Suprapubic skin (tissue), 4 donors: ENCODE measurements at regions not wholly inside any gene's neighbourhood (a gene's known extent, or its start where the extent isn't known, plus 50 kb on each side); places are given as distances from the start of the nearest gene placed in this dataset.

Experiments
- DNase-seq, 2 donors: peaks; one replicate each; pipeline ENCODE4 v3.0.0-alpha.2; 2019; ENCODE audit warnings: low spot score in 2 of 2
- H3K27ac ChIP-seq: fragments of 200-600 bp; sonication (generic); one replicate; pipeline ENCODE4 v1.5.1; 2019
- H3K27me3 ChIP-seq: fragments of 200-600 bp; sonication (generic); one replicate; pipeline ENCODE4 v1.5.1; 2019
- H3K36me3 ChIP-seq: fragments of 200-600 bp; sonication (generic); one replicate; pipeline ENCODE4 v1.5.1; 2019
- H3K4me1 ChIP-seq: fragments of 200-600 bp; sonication (generic); one replicate; pipeline ENCODE4 v1.5.1; 2019
- H3K4me3 ChIP-seq: fragments of 200-600 bp; sonication (generic); one replicate; pipeline ENCODE4 v1.5.1; 2019; ENCODE audit warnings: mild to moderate bottlenecking
- H3K9me3 ChIP-seq: fragments of 200-600 bp; sonication (generic); one replicate; pipeline ENCODE4 v1.5.1; 2019
- EP300 ChIP-seq: sonication (generic); formaldehyde crosslinking; IDR thresholded peaks from one replicate; pipeline ENCODE4 v1.6.1; 2017; ENCODE audit warnings: antibody characterized with exemption
- POLR2A ChIP-seq, 2 donors: fragments of 450-650 bp; IDR thresholded peaks; one replicate each; pipeline ENCODE4 v1.6.1; 2017; ENCODE audit warnings: antibody characterized with exemption in 2 of 2, mild to moderate bottlenecking in 2 of 2, moderate library complexity in 2 of 2
- POLR2AphosphoS5 ChIP-seq, 3 donors: sonication (generic); formaldehyde crosslinking; IDR thresholded peaks; one replicate each; pipeline ENCODE4 v1.6.1; 2017; ENCODE audit warnings: antibody characterized with exemption in 3 of 3
- WGBS: methylation state at CpG from one replicate; pipeline ENCODE4 v1.1.5; 2018; 5-methylcytosine and 5-hydroxymethylcytosine counted together
- TF ChIP-seq, protein P1 (sequence below), 2 donors: fragments of 200-600 bp in 1 of 2; fragments of 450-650 bp in 1 of 2; sonication (generic) in 1 of 2; IDR thresholded peaks; one replicate each; pipeline ENCODE4 v1.5.1; 2016 to 2019; ENCODE audit warnings: antibody characterized with exemption in 2 of 2, mild to moderate bottlenecking in 1 of 2, moderate library complexity in 1 of 2

DNA sequence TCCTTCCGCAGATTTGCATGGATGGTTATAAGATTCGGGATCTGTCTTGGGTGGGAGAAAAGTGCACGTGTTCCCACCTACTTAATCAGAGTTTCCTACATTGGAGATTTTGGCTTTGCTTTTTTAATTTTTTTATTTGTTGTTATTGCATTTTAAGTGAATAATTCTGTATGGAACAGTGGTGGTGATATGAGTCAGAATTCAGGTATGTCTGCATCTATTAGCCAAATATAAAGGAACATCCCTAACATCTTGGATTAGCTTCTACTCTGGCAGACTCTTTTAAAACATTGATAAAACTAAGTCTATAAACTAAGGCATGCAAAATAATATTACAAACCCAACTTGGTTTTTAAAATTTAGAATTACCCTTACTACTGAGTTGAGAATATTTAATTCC lies 659.8 kb upstream of the EPHA5 start:
- Histone ChIP-seq H3K4me3 (no peak overlapping the region), H3K27ac (no peak overlapping the region), H3K4me1 (no peaks in the 10 kb centered on the region), H3K27me3 (no peaks in the 10 kb centered on the region), H3K9me3 (no peaks in the 10 kb centered on the region), H3K36me3 (no peaks in the 10 kb centered on the region)
- no peak for TF ChIP-seq POLR2A (IDR thresholded peaks at IDR 0.05)
- TF ChIP-seq POLR2AphosphoS5 (IDR thresholded peaks at IDR 0.05) = no peak
- TF ChIP-seq, protein P1, sequence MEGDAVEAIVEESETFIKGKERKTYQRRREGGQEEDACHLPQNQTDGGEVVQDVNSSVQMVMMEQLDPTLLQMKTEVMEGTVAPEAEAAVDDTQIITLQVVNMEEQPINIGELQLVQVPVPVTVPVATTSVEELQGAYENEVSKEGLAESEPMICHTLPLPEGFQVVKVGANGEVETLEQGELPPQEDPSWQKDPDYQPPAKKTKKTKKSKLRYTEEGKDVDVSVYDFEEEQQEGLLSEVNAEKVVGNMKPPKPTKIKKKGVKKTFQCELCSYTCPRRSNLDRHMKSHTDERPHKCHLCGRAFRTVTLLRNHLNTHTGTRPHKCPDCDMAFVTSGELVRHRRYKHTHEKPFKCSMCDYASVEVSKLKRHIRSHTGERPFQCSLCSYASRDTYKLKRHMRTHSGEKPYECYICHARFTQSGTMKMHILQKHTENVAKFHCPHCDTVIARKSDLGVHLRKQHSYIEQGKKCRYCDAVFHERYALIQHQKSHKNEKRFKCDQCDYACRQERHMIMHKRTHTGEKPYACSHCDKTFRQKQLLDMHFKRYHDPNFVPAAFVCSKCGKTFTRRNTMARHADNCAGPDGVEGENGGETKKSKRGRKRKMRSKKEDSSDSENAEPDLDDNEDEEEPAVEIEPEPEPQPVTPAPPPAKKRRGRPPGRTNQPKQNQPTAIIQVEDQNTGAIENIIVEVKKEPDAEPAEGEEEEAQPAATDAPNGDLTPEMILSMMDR (IDR thresholded peaks at IDR 0.05) = no peak
- 83% methylated on average over 3 of the region's 3 CpGs for WGBS
- no peak for DNase-seq

DNA sequence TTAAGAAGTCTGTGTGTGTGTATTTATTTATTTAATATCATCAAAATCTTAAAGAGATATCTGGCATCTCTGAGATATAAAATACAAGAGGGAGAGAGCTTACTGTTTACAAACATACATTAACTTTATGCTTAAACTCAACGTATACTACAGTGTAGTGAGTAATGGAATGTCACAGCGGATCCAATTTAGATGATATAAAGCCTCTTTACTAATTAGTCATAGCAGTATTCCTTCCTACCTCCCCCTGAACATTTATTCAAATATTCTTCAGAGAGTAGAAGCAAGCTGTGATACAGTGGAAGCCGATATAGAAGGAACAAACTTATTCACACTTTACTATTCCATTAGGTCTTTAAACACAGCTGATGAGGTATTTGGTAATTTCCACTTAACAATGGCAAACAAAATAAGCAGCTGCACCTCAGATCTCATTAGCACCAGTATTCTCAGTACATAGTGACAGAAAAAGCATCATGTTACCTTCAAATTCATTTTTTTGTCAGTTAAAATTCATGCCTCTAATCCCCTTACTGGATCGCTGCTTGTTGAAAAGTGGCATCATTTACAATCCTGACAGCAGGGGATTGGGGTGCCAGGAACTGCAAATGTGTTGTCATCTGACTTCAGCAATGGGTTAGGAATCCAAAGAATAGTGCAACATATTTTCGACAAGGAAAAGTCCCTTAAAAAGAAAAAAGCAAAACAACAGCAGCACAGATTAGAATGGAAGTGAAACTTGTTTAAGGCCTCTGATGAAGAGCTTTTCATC lies 658.7 kb upstream of the EPHA5 start:
- Histone ChIP-seq H3K27me3 (no peaks in the 10 kb centered on the region), H3K27ac (no peak overlapping the region), H3K9me3 (no peaks in the 10 kb centered on the region), H3K4me3 (no peak overlapping the region), H3K36me3 (no peaks in the 10 kb centered on the region), H3K4me1 (no peaks in the 10 kb centered on the region)
- WGBS = 66% methylated on average over 5 of the region's 5 CpGs
- TF ChIP-seq, protein P1 (IDR thresholded peaks at IDR 0.05) = no peak
- TF ChIP-seq POLR2A (IDR thresholded peaks at IDR 0.05) (no peak), POLR2AphosphoS5 (IDR thresholded peaks at IDR 0.05) (no peak), EP300 (no peak)
- no peak for DNase-seq

DNA sequence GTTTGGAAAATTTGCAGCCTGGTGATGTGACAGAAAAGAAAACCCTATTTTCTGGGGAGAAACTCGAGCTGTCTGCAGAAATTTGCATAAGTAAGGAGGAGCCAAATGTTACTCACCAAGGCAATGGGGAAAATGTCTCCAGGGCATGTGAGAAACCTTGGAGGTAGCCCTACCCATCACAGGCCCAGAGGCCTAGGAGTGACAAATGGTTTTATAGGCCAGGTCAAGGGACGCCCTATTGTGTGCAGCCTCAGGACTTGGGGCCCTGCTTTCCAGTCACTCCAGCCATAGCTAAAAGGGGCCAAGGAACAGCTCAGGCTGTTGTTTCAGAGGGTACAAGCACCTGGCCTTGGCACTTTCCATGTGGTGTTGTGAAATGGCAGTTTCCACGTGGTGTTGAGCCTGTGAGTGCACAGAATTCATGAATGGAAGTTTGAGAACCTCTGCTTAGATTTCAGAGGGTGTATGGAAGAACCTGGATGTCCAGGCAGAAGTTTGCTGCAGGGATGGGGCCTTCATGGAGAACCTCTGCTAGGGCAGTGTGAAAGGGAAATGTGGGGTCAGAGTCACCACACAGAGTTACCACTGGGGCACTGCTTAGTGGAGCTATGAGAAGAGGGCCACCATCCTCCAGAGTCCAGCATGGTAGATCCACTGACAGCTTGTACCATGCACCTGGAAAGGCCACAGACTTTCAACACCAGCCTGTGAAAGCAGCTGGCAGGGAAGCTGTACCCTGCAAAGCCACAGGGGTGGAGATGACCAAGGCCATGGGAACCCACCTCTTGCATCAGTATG lies 637.6 kb upstream of the EPHA5 start:
- TF ChIP-seq POLR2AphosphoS5 (IDR thresholded peaks at IDR 0.05) = no peak
- TF ChIP-seq, protein P1 (IDR thresholded peaks at IDR 0.05) = no peak
- TF ChIP-seq POLR2A (IDR thresholded peaks at IDR 0.05) = no peak
- TF ChIP-seq EP300 = no peak
- 50% methylated on average over 3 of the region's 3 CpGs for WGBS
- H3K4me1 ChIP-seq = no peaks in the 10 kb centered on the region
- no peaks in the 10 kb centered on the region for H3K27me3 ChIP-seq
- H3K36me3 ChIP-seq = no peaks in the 10 kb centered on the region
- no peak for DNase-seq
- no peak overlapping the region for H3K27ac ChIP-seq
- H3K4me3 ChIP-seq = no peak overlapping the region
- no peaks in the 10 kb centered on the region for H3K9me3 ChIP-seq

DNA sequence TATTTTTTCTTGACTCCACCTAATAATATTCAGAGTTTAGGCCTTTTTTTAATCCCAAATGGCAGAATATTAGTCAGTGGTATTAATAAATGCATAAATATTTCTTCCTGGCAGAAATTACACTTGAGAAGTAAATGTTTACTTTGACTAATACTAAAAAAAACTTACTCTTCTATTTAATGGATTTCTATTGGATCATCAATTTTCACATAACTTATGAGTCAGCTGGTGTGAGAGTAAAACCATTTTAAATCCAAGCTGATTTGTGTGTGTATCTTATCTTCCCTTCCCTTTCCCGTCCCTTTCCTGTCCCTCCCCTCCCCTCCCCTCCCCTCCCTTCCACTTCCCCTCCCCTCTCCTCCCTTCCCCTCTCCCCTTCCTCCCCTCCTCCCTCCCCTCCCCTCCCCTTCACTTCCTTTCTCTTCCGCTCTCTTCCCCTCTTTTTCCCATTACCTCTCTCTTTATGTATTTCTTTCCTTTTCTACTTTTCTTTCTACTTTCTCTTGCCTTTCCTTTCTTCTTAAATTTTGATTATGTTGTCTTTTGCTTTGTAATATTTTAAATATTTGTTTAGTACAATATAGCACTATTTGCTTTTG lies 630.1 kb upstream of the EPHA5 start:
- Histone ChIP-seq H3K4me3 (no peak overlapping the region), H3K4me1 (no peaks in the 10 kb centered on the region), H3K36me3 (no peaks in the 10 kb centered on the region), H3K27ac (no peak overlapping the region), H3K27me3 (no peaks in the 10 kb centered on the region), H3K9me3 (no peaks in the 10 kb centered on the region)
- no peak for DNase-seq
- 73% methylated on average over 2 of the region's 2 CpGs for WGBS
- TF ChIP-seq EP300 (no peak), POLR2AphosphoS5 (IDR thresholded peaks at IDR 0.05) (no peak), POLR2A (IDR thresholded peaks at IDR 0.05) (no peak)
- TF ChIP-seq, protein P1 (IDR thresholded peaks at IDR 0.05) = no peak

DNA sequence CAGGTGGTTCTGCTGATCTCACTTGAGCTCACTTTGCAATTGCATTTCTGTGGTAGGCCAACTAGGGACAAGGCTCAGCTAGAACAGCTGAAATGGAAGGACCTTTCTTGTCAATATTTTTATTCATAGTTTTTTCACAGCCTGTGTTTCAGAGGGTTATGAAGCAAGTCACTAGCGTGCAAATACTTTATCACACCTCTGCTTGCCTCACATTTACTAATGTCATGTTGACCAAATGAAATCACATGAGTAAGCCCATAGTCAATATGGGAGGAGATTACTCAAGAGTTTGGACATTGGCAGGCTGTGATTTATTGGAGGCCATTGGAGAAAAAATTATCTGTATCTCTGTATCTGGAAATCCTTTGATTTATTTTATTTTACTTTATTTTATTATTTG lies 628.3 kb upstream of the EPHA5 start:
- H3K27me3 ChIP-seq = no peaks in the 10 kb centered on the region
- WGBS = 76% methylated on average over 1 of the region's 1 CpG

More for the DNA sequence above, 628.3 kb upstream of the EPHA5 start:
- Histone ChIP-seq H3K27ac (no peak overlapping the region), H3K4me3 (no peak overlapping the region), H3K36me3 (no peaks in the 10 kb centered on the region), H3K9me3 (no peaks in the 10 kb centered on the region), H3K4me1 (no peaks in the 10 kb centered on the region)
- TF ChIP-seq POLR2A (IDR thresholded peaks at IDR 0.05) (no peak), EP300 (no peak), POLR2AphosphoS5 (IDR thresholded peaks at IDR 0.05) (no peak)
- TF ChIP-seq, protein P1 (IDR thresholded peaks at IDR 0.05) = no peak
- no peak for DNase-seq
